ENCODE measurements at regions not wholly inside any gene's neighbourhood (a gene's known extent, or its start where the extent isn't known, plus 50 kb on each side); places are given as distances from the start of the nearest gene placed in this dataset.

GRCh38 chr6:133062077-133062476 lies 179.1 kb upstream of the EYA4 start:
- no peak for TF ChIP-seq CTCF (IDR thresholded peaks at IDR 0.05; ENCODE audit: low read depth, low read length)
- no peak overlapping the region for H3K4me3 ChIP-seq (ENCODE audit: low read depth, low read length)

- TF ChIP-seq CTCF (IDR thresholded peaks at IDR 0.05; ENCODE audit: low read depth, low read length): no peak
- H3K4me3 ChIP-seq (ENCODE audit: low read depth, low read length): no peak overlapping the region
These were observed 178.4 kb upstream of the EYA4 start for GRCh38 chr6:133062696-133063306.

DNA sequence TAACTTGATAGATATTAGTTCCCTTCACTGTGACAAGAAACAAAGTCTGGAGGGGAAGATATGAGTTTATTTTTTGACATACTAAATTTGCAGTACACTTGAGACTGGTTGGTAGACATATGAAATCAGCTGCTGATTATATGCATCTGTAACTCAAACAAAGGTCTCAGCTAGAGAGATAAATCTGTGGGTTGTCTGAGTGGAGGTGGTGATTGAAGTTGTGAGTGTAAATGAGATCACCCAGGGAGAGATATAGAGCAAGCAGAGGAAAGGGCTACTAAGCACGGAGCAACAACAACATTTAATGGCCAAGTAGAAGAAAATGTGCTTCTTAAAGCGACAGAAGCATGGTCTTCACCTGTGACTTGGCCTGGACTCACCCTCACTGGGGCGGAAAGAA lies 173.2 kb upstream of the EYA4 start:
- no peak for TF ChIP-seq CTCF (IDR thresholded peaks at IDR 0.05; ENCODE audit: low read depth, low read length)
- no peak overlapping the region for H3K4me3 ChIP-seq (ENCODE audit: low read depth, low read length)

DNA sequence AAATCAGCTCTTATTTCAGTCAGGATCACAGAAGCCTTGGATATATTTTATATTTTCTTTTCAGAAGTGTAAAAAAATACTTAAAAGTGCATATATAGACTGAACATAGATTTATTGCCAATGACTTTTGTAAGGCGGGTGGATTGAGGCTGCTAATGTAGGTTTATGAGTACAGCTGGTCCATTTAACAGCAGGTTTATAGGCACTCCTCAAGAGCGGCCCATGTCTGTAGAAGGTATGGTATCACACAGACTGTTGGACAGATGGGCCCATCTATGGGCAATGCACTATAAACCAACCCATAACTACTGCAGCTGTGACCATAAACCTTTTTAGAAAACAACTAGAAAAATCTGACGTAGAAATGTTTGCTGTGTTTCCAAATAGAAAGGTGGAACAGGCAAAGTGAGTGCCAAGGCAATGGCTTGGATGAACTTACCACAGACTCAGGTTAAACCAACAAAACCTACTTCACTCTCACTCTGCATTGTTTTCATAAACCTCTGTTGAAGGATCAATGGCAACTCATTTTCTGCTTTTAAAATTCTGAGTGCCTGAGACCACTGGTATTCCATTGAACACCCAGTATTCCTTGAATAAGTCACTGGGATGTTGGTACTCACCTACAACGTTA lies 170.6 kb upstream of the EYA4 start:
- no peak for TF ChIP-seq CTCF (IDR thresholded peaks at IDR 0.05; ENCODE audit: low read depth, low read length)
- no peak overlapping the region for H3K4me3 ChIP-seq (ENCODE audit: low read depth, low read length)

GRCh38 chr6:133079901-133080300 lies 161.3 kb upstream of the EYA4 start:
- H3K4me3 ChIP-seq (ENCODE audit: low read depth, low read length): no peak overlapping the region
- TF ChIP-seq CTCF (IDR thresholded peaks at IDR 0.05; ENCODE audit: low read depth, low read length): no peak

GRCh38 chr6:133083248-133083967 lies 157.7 kb upstream of the EYA4 start:
- TF ChIP-seq CTCF (IDR thresholded peaks at IDR 0.05; ENCODE audit: low read depth, low read length): no peak

GRCh38 chr6:133085471-133085870 lies 155.7 kb upstream of the EYA4 start:
- TF ChIP-seq CTCF (IDR thresholded peaks at IDR 0.05; ENCODE audit: low read depth, low read length): no peak
- no peak overlapping the region for H3K4me3 ChIP-seq (ENCODE audit: low read depth, low read length)

More at GRCh38 chr6:133083248-133083967, 157.7 kb upstream of the EYA4 start:
- no peak overlapping the region for H3K4me3 ChIP-seq (ENCODE audit: low read depth, low read length)

All from WI38 (cell line).